Activated T-cell treated with anti-CD3 and anti-CD28 coated beads, Interleukin-2, amount 50 U/mL, for 72 hours (primary cell): ENCODE measurements at regions not wholly inside any gene's neighbourhood (a gene's known extent, or its start where the extent isn't known, plus 50 kb on each side); places are given as distances from the start of the nearest gene placed in this dataset.

Experiments used
- ATAC-seq, 2 donors: fragments of 150-1000 bp; cut with Tn5 transposase; replicated peaks in 1 of 2; 2 replicates each; pipeline ENCODE4 v1.10.0; 2021; ENCODE audit warnings: moderate library complexity in 2 of 2, mild to moderate bottlenecking in 1 of 2
- DNase-seq, 2 donors: peaks; one replicate each; pipeline ENCODE4 v3.0.0; 2021 to 2022; ENCODE audit warnings: mixed read lengths in 1 of 2
- H3K27ac Mint-ChIP-seq: one replicate; pipeline ENCODE4 v1.8.0; 2022; ENCODE audit warnings: mild to moderate bottlenecking, moderate library complexity, mixed read lengths
- H3K27me3 Mint-ChIP-seq: one replicate; pipeline ENCODE4 v1.8.0; 2022; ENCODE audit warnings: low read depth, mixed read lengths
- H3K36me3 Mint-ChIP-seq, 2 donors: one replicate each; pipeline ENCODE4 v1.8.0; 2022; ENCODE audit warnings: mixed read lengths in 2 of 2, mild to moderate bottlenecking in 1 of 2; ENCODE audit not compliant: insufficient read depth in 2 of 2
- H3K4me1 Mint-ChIP-seq: one replicate; pipeline ENCODE4 v1.8.0; 2022; ENCODE audit warnings: low read depth, mixed read lengths
- H3K4me3 Mint-ChIP-seq, 2 donors: one replicate each; pipeline ENCODE4 v1.8.0; 2022; ENCODE audit warnings: mild to moderate bottlenecking in 2 of 2, mixed read lengths in 2 of 2, moderate library complexity in 2 of 2
- H3K9me3 Mint-ChIP-seq, 2 donors: one replicate each; pipeline ENCODE4 v1.8.0; 2022; ENCODE audit warnings: mixed read lengths in 2 of 2

- H3K36me3 Mint-ChIP-seq, result peaks cover 0 to 1% of the 10 kb centered on the region in 2 donors
- no peak overlapping the region for H3K4me3 Mint-ChIP-seq
- H3K27ac Mint-ChIP-seq, result no peak overlapping the region
- H3K9me3 Mint-ChIP-seq, result peaks cover 0 to 2% of the 10 kb centered on the region in 2 donors
- ATAC-seq, result no peak
- H3K4me1 Mint-ChIP-seq, result no peaks in the 10 kb centered on the region
- H3K27me3 Mint-ChIP-seq, result no peaks in the 10 kb centered on the region
- DNase-seq, result no peak
Observed at GRCh38 chr6:140957386-140957785, 1175.3 kb upstream of the GJE1 start.

- ATAC-seq (no peak), DNase-seq (no peak)
- peaks cover 0 to 2% of the 10 kb centered on the region in 2 donors for H3K9me3 Mint-ChIP-seq
- H3K4me3 Mint-ChIP-seq, result no peak overlapping the region
- no peak overlapping the region for H3K27ac Mint-ChIP-seq
- no peaks in the 10 kb centered on the region for H3K27me3 Mint-ChIP-seq
- H3K4me1 Mint-ChIP-seq, result no peaks in the 10 kb centered on the region
- peaks cover 0 to 1% of the 10 kb centered on the region in 2 donors for H3K36me3 Mint-ChIP-seq
Observed at GRCh38 chr6:140956571-140957369, 1176.0 kb upstream of the GJE1 start.

GRCh38 chr6:140940251-140940925 is 1192.3 kb upstream of the GJE1 start:
- ATAC-seq (no peak), DNase-seq (no peak)
- Mint-ChIP-seq H3K27me3 (peaks cover 12% of the 10 kb centered on the region), H3K4me1 (no peaks in the 10 kb centered on the region), H3K4me3 (no peak overlapping the region), H3K9me3 (peaks cover 0 to 9% of the 10 kb centered on the region in 2 donors), H3K36me3 (no peaks in the 10 kb centered on the region), H3K27ac (no peak overlapping the region)

- H3K27me3 Mint-ChIP-seq, result peaks cover 13% of the 10 kb centered on the region
- no peak overlapping the region for H3K4me3 Mint-ChIP-seq
- no peaks in the 10 kb centered on the region for H3K4me1 Mint-ChIP-seq
- H3K36me3 Mint-ChIP-seq, result no peaks in the 10 kb centered on the region
- no peaks in the 10 kb centered on the region for H3K9me3 Mint-ChIP-seq
- H3K27ac Mint-ChIP-seq, result no peak overlapping the region
- ATAC-seq (no peak), DNase-seq (no peak)
Observed at GRCh38 chr6:140932909-140933308, 1199.8 kb upstream of the GJE1 start.

- Mint-ChIP-seq H3K4me1 (no peaks in the 10 kb centered on the region), H3K27me3 (peaks cover 7% of the 10 kb centered on the region), H3K36me3 (no peaks in the 10 kb centered on the region), H3K27ac (no peak overlapping the region), H3K4me3 (no peak overlapping the region), H3K9me3 (no peaks in the 10 kb centered on the region)
- DNase-seq, result no peak
- ATAC-seq, result no peak
Observed at GRCh38 chr6:140931581-140931980, 1201.1 kb upstream of the GJE1 start.

GRCh38 chr6:140929121-140929520 is 1203.6 kb upstream of the GJE1 start:
- Mint-ChIP-seq H3K4me3 (no peak overlapping the region), H3K4me1 (no peaks in the 10 kb centered on the region), H3K27me3 (peaks cover 7% of the 10 kb centered on the region), H3K9me3 (no peaks in the 10 kb centered on the region), H3K27ac (no peak overlapping the region), H3K36me3 (no peaks in the 10 kb centered on the region)
- DNase-seq, result no peak
- ATAC-seq, result no peak

- ATAC-seq, result no peak
- H3K4me1 Mint-ChIP-seq, result no peaks in the 10 kb centered on the region
- no peaks in the 10 kb centered on the region for H3K36me3 Mint-ChIP-seq
- no peak overlapping the region for H3K4me3 Mint-ChIP-seq
- H3K27ac Mint-ChIP-seq, result no peak overlapping the region
- DNase-seq, result no peak
- peaks cover 5% of the 10 kb centered on the region for H3K27me3 Mint-ChIP-seq
- H3K9me3 Mint-ChIP-seq, result no peaks in the 10 kb centered on the region
Observed at GRCh38 chr6:140923048-140923447, 1209.7 kb upstream of the GJE1 start.

GRCh38 chr6:140921366-140922226 is 1211.1 kb upstream of the GJE1 start:
- Mint-ChIP-seq H3K27me3 (peaks cover 5% of the 10 kb centered on the region), H3K27ac (no peak overlapping the region), H3K36me3 (no peaks in the 10 kb centered on the region), H3K9me3 (no peaks in the 10 kb centered on the region), H3K4me1 (no peaks in the 10 kb centered on the region), H3K4me3 (no peak overlapping the region)
- ATAC-seq, result peak; percentile 85 to 93
- DNase-seq, result peak; percentile 12 to 22

GRCh38 chr6:140917911-140918310 is 1214.8 kb upstream of the GJE1 start:
- DNase-seq (no peak), ATAC-seq (no peak)
- Mint-ChIP-seq H3K27ac (no peak overlapping the region), H3K9me3 (no peaks in the 10 kb centered on the region), H3K27me3 (peaks cover 5% of the 10 kb centered on the region), H3K36me3 (no peaks in the 10 kb centered on the region), H3K4me1 (no peaks in the 10 kb centered on the region), H3K4me3 (no peak overlapping the region)

- DNase-seq (no peak), ATAC-seq (no peak)
- Mint-ChIP-seq H3K4me3 (no peak overlapping the region), H3K4me1 (no peaks in the 10 kb centered on the region), H3K9me3 (no peaks in the 10 kb centered on the region), H3K27ac (no peak overlapping the region), H3K27me3 (peaks cover 2% of the 10 kb centered on the region), H3K36me3 (no peaks in the 10 kb centered on the region)
Observed at GRCh38 chr6:140915551-140915950, 1217.2 kb upstream of the GJE1 start.

GRCh38 chr6:140915103-140915502 is 1217.6 kb upstream of the GJE1 start:
- Mint-ChIP-seq H3K4me3 (no peak overlapping the region), H3K9me3 (no peaks in the 10 kb centered on the region), H3K27ac (no peak overlapping the region), H3K36me3 (no peaks in the 10 kb centered on the region), H3K27me3 (no peaks in the 10 kb centered on the region), H3K4me1 (no peaks in the 10 kb centered on the region)
- ATAC-seq (no peak), DNase-seq (no peak)

- H3K27ac Mint-ChIP-seq, result no peak overlapping the region
- no peak for DNase-seq
- no peaks in the 10 kb centered on the region for H3K27me3 Mint-ChIP-seq
- ATAC-seq, result no peak
- no peaks in the 10 kb centered on the region for H3K4me1 Mint-ChIP-seq
- no peaks in the 10 kb centered on the region for H3K36me3 Mint-ChIP-seq
- H3K9me3 Mint-ChIP-seq, result no peaks in the 10 kb centered on the region
- no peak overlapping the region for H3K4me3 Mint-ChIP-seq
Observed at GRCh38 chr6:140912686-140913085, 1220.0 kb upstream of the GJE1 start.

GRCh38 chr6:140909625-140910024 is 1223.1 kb upstream of the GJE1 start:
- Mint-ChIP-seq H3K4me1 (no peaks in the 10 kb centered on the region), H3K36me3 (no peaks in the 10 kb centered on the region), H3K9me3 (no peaks in the 10 kb centered on the region), H3K27me3 (no peaks in the 10 kb centered on the region), H3K4me3 (no peak overlapping the region), H3K27ac (no peak overlapping the region)
- DNase-seq (no peak), ATAC-seq (no peak)
